ENCODE measurements at regions not wholly inside any gene's neighbourhood (a gene's known extent, or its start where the extent isn't known, plus 50 kb on each side); places are given as distances from the start of the nearest gene placed in this dataset.

DNA sequence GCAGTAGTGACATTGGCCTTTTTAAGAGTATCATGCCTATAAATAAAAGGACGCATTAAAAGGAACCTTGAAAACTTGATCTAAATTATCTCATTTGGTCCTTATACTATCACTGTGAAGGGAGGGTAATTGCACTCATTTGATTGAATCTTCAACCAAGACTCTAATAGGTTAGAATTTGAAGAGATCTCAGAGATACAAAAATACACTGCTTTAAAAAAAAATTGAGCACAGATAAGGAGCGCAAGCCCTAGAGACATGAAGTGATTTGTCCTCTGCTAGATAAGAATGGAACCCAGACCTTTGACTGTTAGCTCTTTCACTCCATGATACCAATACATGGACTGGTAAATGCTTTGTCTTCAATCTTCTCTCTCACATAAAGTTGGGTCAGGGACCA is 58.2 kb upstream of the RXFP2 start:
- no peak for ATAC-seq
- TF ChIP-seq, protein P1, sequence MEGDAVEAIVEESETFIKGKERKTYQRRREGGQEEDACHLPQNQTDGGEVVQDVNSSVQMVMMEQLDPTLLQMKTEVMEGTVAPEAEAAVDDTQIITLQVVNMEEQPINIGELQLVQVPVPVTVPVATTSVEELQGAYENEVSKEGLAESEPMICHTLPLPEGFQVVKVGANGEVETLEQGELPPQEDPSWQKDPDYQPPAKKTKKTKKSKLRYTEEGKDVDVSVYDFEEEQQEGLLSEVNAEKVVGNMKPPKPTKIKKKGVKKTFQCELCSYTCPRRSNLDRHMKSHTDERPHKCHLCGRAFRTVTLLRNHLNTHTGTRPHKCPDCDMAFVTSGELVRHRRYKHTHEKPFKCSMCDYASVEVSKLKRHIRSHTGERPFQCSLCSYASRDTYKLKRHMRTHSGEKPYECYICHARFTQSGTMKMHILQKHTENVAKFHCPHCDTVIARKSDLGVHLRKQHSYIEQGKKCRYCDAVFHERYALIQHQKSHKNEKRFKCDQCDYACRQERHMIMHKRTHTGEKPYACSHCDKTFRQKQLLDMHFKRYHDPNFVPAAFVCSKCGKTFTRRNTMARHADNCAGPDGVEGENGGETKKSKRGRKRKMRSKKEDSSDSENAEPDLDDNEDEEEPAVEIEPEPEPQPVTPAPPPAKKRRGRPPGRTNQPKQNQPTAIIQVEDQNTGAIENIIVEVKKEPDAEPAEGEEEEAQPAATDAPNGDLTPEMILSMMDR (IDR thresholded peaks at IDR 0.05), result no peak
- peaks cover 2% of the 10 kb centered on the region for H3K27me3 Mint-ChIP-seq

DNA sequence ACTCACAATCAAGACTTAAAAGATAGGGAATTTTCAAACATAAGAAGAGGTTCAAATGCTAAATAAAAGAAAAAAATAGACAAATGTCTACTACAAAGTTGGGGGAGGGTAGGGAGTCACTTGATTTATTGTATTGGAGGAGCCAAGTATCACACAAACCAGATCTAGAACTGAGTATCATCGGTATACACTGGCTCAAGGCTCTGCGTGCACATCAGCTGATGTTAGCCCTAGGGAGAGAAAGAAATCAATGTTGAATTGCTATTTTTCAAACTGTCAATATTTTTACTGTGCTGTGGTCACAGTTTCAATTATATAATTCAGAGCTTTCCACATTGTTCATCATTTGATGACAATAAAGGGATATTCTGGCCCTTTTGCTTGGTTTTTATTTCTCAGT is 54.9 kb upstream of the RXFP2 start:
- POLR2A ChIA-PET, result no interaction called here
- Mint-ChIP-seq H3K4me3 (no peak overlapping the region), H3K9me3 (no peaks in the 10 kb centered on the region), H3K27me3 (peaks cover 2% of the 10 kb centered on the region), H3K36me3 (ENCODE audit: low read depth) (no peaks in the 10 kb centered on the region), H3K27ac (no peak overlapping the region), H3K4me1 (ENCODE audit: low read depth) (no peaks in the 10 kb centered on the region)
- ATAC-seq (no peak), DNase-seq (no peak)
- TF ChIP-seq, protein P1 (IDR thresholded peaks at IDR 0.05), result no peak
- intact Hi-C loops (cut with micrococcal nuclease), result no loop called here
- CTCF ChIA-PET, result no interaction called here

More for the DNA sequence above, 58.2 kb upstream of the RXFP2 start:
- Mint-ChIP-seq H3K4me1 (ENCODE audit: low read depth) (no peaks in the 10 kb centered on the region), H3K27ac (no peak overlapping the region), H3K36me3 (ENCODE audit: low read depth) (no peaks in the 10 kb centered on the region), H3K9me3 (no peaks in the 10 kb centered on the region), H3K4me3 (no peak overlapping the region)
- POLR2A ChIA-PET, result no interaction called here
- intact Hi-C loops (cut with micrococcal nuclease), result no loop called here
- no peak for DNase-seq
- CTCF ChIA-PET, result no interaction called here

DNA sequence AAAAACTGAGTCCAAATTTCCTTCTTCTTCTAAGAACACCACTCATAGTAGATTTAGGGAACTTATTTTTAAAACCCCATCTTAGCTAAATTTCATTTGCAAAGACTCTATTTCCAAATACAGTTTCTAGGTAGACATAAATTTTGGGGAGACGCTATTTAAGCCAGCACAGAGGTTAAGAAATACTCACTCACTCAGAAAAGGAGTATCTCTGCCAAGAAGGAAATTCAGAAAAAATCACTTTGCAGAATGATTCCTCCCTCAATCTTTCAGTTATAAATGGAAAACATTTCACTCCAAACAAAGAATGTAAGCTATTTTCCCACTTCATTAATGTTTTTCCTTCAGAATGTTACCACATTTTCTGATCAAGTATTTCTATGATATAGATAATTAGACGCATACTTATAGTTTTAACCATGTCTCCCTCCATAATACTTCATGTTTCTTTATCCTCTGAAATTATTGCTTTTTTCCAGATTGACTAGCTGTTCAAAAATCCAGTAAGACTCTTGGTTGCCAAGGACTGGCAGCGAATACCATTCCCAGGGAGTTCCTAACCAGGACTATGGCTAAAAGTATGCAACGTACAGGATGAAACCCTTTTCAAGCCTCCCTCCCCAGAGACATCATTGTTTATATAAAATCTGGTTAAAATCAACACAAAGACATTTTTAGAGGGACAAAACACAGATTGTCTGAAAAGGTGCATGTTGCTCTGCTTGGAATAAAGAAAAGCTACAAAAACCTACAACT is 52.5 kb upstream of the RXFP2 start:
- peaks cover 2% of the 10 kb centered on the region for H3K27me3 Mint-ChIP-seq
- no peak for ATAC-seq
- no peak for DNase-seq
- no peaks in the 10 kb centered on the region for H3K36me3 Mint-ChIP-seq (ENCODE audit: low read depth)
- H3K27ac Mint-ChIP-seq, result no peak overlapping the region
- TF ChIP-seq, protein P1 (IDR thresholded peaks at IDR 0.05), result no peak
- no peaks in the 10 kb centered on the region for H3K4me1 Mint-ChIP-seq (ENCODE audit: low read depth)
- ChIA-PET CTCF (no interaction called here), POLR2A (no interaction called here)
- H3K4me3 Mint-ChIP-seq, result no peak overlapping the region
- no peaks in the 10 kb centered on the region for H3K9me3 Mint-ChIP-seq
- intact Hi-C loops (cut with micrococcal nuclease), result no loop called here

All from activated CD8-positive, alpha-beta T cell treated with anti-CD3 and anti-CD28 coated beads for 36 hours (primary cell).